Astrocyte (in vitro differentiated cells and primary cell): ENCODE measurements at regions not wholly inside any gene's neighbourhood (a gene's known extent, or its start where the extent isn't known, plus 50 kb on each side); places are given as distances from the start of the nearest gene placed in this dataset.

Experiments
- CTCF ChIP-seq: IDR thresholded peaks from 2 replicates; pipeline ENCODE4 v1.5.1; 2011; ENCODE audit warnings: low read depth, mild to moderate bottlenecking, inconsistent platforms, low read length, moderate library complexity; ENCODE audit not compliant: insufficient read depth
- EZH2 ChIP-seq: IDR thresholded peaks from 2 replicates; pipeline ENCODE4 v1.6.1; 2012; ENCODE audit warnings: mild to moderate bottlenecking, low read length, inconsistent platforms; ENCODE audit not compliant: insufficient read depth

GRCh38 chr7:113209449-113210203, 91.3 kb upstream of the SMIM30 start:
- TF ChIP-seq CTCF (no peak), EZH2 (no peak)
